Heart right ventricle (tissue), 16 donors: ENCODE measurements at regions not wholly inside any gene's neighbourhood (a gene's known extent, or its start where the extent isn't known, plus 50 kb on each side); places are given as distances from the start of the nearest gene placed in this dataset.

Experiments
- ATAC-seq, 8 donors: fragments of 200-7000 bp; cut with Tn5 transposase; one replicate each; pipeline ENCODE4 v1.9.1; 2020; ENCODE audit warnings: mild to moderate bottlenecking in 8 of 8, moderate library complexity in 8 of 8, moderate number of reproducible peaks in 1 of 8
- DNase-seq, 2 donors: peaks; one replicate each; pipeline ENCODE4 v3.0.0-alpha.2; 2020
- H3K27ac ChIP-seq, 10 donors: fragments of 200-600 bp; sonication (generic) in 2 of 10; one replicate each; pipeline versions ENCODE4 v1.5.0 to v1.8.0; 2020 to 2022; ENCODE audit warnings: mild to moderate bottlenecking in 3 of 10
- H3K27me3 ChIP-seq, 7 donors: fragments of 200-600 bp; one replicate each; pipeline ENCODE4 v1.8.0; 2021 to 2022; ENCODE audit warnings: mild to moderate bottlenecking in 2 of 7
- H3K36me3 ChIP-seq, 9 donors: fragments of 200-600 bp; sonication (generic) in 1 of 9; one replicate each; pipeline versions ENCODE4 v1.5.0 to v1.8.0; 2020 to 2022; ENCODE audit warnings: mild to moderate bottlenecking in 2 of 9
- H3K4me1 ChIP-seq, 9 donors: fragments of 200-600 bp; sonication (generic) in 1 of 9; one replicate each; pipeline versions ENCODE4 v1.5.0 to v1.8.0; 2020 to 2022; ENCODE audit warnings: mild to moderate bottlenecking in 4 of 9
- H3K4me3 ChIP-seq, 10 donors: fragments of 200-600 bp; sonication (generic) in 2 of 10; one replicate each; pipeline versions ENCODE4 v1.5.0 to v1.8.0; 2020 to 2022; ENCODE audit warnings: mild to moderate bottlenecking in 7 of 10, moderate library complexity in 2 of 10
- H3K9me3 ChIP-seq, 11 donors: fragments of 200-600 bp in 10 of 11; sonication (generic) in 2 of 11; one replicate each; pipeline versions ENCODE4 v1.5.0 to v1.8.0; 2013 to 2022; ENCODE audit warnings: mild to moderate bottlenecking in 2 of 11, control low read depth in 1 of 11, moderate library complexity in 1 of 11
- CTCF ChIP-seq, 9 donors: fragments of 200-600 bp; sonication (generic) in 2 of 9; IDR thresholded peaks; one replicate each; pipeline versions ENCODE4 v1.5.0 to v1.8.0; 2021 to 2022; ENCODE audit warnings: antibody characterized with exemption in 9 of 9, mild to moderate bottlenecking in 5 of 9, moderate library complexity in 1 of 9
- WGBS, 2 donors: extraction: QIAGEN DNeasy Blood & Tissue Kit; methylation state at CpG; one replicate each; pipeline ENCODE4 v1.1.7; 2013; ENCODE audit warnings: inconsistent platforms in 1 of 2; 5-methylcytosine and 5-hydroxymethylcytosine counted together
- intact Hi-C, 10 donors: fragments of 100-400 bp; cut with DNase I; formaldehyde crosslinking; loops; one replicate each; pipeline versions ENCODE4 v1.11.1 to v1.14.2; 2022
- donor health status: Arrhythmogenic right ventricular cardiomyopathy.
- donor health status: ischemic (EF 13 %, LVEDD 7.1; RV severe dilation, severe dysfunction).
- donor health status: healthy with polysubstance abuse.
- donor health status: DM: no; HTN: yes; CAD: no.
- donor health status: DM: no; HTN: no; CAD: no.
- donor health status: ischemic (EF 25% LVEDD 6.9; RV normal size, moderate dysfunction).
- donor health status: ischemic (EF 25% LVEDD 5.7; RV mildly dilated, moderate dysfunction).
- donor health status: healthy.
- donor health status: DM: yes; HTN: yes; CAD: no.
- donor health status: Ischemic cardiomyopathy.
- donor health status: ischemic (EF 35%, LVEDD 5.7; RV mildly dilated, moderate dysfunction).
- donor health status: nonischemic (EF 11% LVEDD 7.7; RV severe dilation, severe dysfunction).
- donor health status: DM: yes; HTN: yes; CAD: no.
- donor health status: PGD.
- donor health status: ischemic (EF 29% LVEDD 5.4; RV normal size, mild dysfunction).
- donor health status: nonischemic (EF 23%, LVEDD 6.1; RV moderate dilation, normal function).

- H3K27ac ChIP-seq = no peak overlapping the region
- H3K4me3 ChIP-seq = no peak overlapping the region
- no peaks in the 10 kb centered on the region for H3K4me1 ChIP-seq
- DNase-seq = no peak
- H3K36me3 ChIP-seq = no peaks in the 10 kb centered on the region
- no peak for TF ChIP-seq CTCF (IDR thresholded peaks at IDR 0.05)
- no peaks in the 10 kb centered on the region for H3K9me3 ChIP-seq
- 75 to 79% methylated on average over 4 of the region's 4 CpGs for WGBS, 2 donors
- H3K27me3 ChIP-seq = peaks cover 0 to 11% (median 5%) of the 10 kb centered on the region in 7 donors
- ATAC-seq = no peak
- intact Hi-C loops = no loop called here
Observed at GRCh38 chr9:88064554-88064953, 73.7 kb downstream of the SPATA31C2 start.

GRCh38 chr9:88060746-88061145 lies 77.5 kb downstream of the SPATA31C2 start:
- no peaks in the 10 kb centered on the region for H3K4me1 ChIP-seq
- H3K4me3 ChIP-seq = no peak overlapping the region
- H3K36me3 ChIP-seq = no peaks in the 10 kb centered on the region
- ATAC-seq (no peak), DNase-seq (no peak)
- no peak for TF ChIP-seq CTCF (IDR thresholded peaks at IDR 0.05)
- WGBS, 2 donors = 87 to 91% methylated on average over 7 of the region's 7 CpGs
- no peaks in the 10 kb centered on the region for H3K9me3 ChIP-seq
- H3K27me3 ChIP-seq = peaks cover 0 to 2% (median 0%) of the 10 kb centered on the region in 7 donors
- no peak overlapping the region for H3K27ac ChIP-seq
- intact Hi-C loops = no loop called here

GRCh38 chr9:88059469-88059868 lies 78.8 kb downstream of the SPATA31C2 start:
- 85 to 88% methylated on average over 3 of the region's 3 CpGs for WGBS, 2 donors
- no peak for ATAC-seq
- H3K9me3 ChIP-seq = no peaks in the 10 kb centered on the region

GRCh38 chr9:88056876-88057275 lies 81.4 kb downstream of the SPATA31C2 start:
- no peaks in the 10 kb centered on the region for H3K36me3 ChIP-seq
- DNase-seq = no peak
- intact Hi-C loops = no loop called here
- ATAC-seq = no peak
- no peak for TF ChIP-seq CTCF (IDR thresholded peaks at IDR 0.05)
- no peaks in the 10 kb centered on the region for H3K27me3 ChIP-seq
- H3K9me3 ChIP-seq = no peaks in the 10 kb centered on the region
- H3K4me1 ChIP-seq = no peaks in the 10 kb centered on the region
- H3K4me3 ChIP-seq = no peak overlapping the region
- no peak overlapping the region for H3K27ac ChIP-seq
- 80 to 84% methylated on average over 8 of the region's 8 CpGs for WGBS, 2 donors

More at GRCh38 chr9:88059469-88059868, 78.8 kb downstream of the SPATA31C2 start:
- Histone ChIP-seq H3K4me1 (no peaks in the 10 kb centered on the region), H3K27me3 (peaks cover 0 to 2% (median 0%) of the 10 kb centered on the region in 7 donors), H3K36me3 (no peaks in the 10 kb centered on the region), H3K4me3 (no peak overlapping the region), H3K27ac (no peak overlapping the region)
- no peak for DNase-seq
- no peak for TF ChIP-seq CTCF (IDR thresholded peaks at IDR 0.05)
- intact Hi-C loops = no loop called here
